Activated T-helper 1 cell treated with anti-CD3 and anti-CD28 coated beads, Interleukin-12 subunit alpha, Interleukin-12 subunit beta, Interleukin-2, Interleukin-4 antibody, amounts not matched to agents 30 ng/mL and 10 ng/mL and 1 ng/mL, durations not matched to agents 14 hours and 24 hours and 36 hours (primary cell): ENCODE measurements at regions not wholly inside any gene's neighbourhood (a gene's known extent, or its start where the extent isn't known, plus 50 kb on each side); places are given as distances from the start of the nearest gene placed in this dataset.
"Not testable (repeated sequence)": the region's sequence is repeated elsewhere in the genome, so short reads cannot be mapped to it uniquely, and the experiment has no call there.

Source experiments
- DNase-seq: peaks from one replicate; pipeline ENCODE4 v3.0.0; 2021; ENCODE audit warnings: low spot score
- H3K27ac Mint-ChIP-seq: one replicate; pipeline ENCODE4 v1.8.0; 2021; ENCODE audit warnings: mild to moderate bottlenecking, mixed read lengths
- H3K27me3 Mint-ChIP-seq: one replicate; pipeline ENCODE4 v1.8.0; 2022; ENCODE audit warnings: mild to moderate bottlenecking, moderate library complexity, mixed read lengths; ENCODE audit not compliant: insufficient read depth
- H3K36me3 Mint-ChIP-seq: one replicate; pipeline ENCODE4 v1.8.0; 2021; ENCODE audit warnings: low read depth, mixed read lengths
- H3K4me1 Mint-ChIP-seq: one replicate; pipeline ENCODE4 v1.8.0; 2021; ENCODE audit warnings: low read depth, mixed read lengths
- H3K4me3 Mint-ChIP-seq: one replicate; pipeline ENCODE4 v1.8.0; 2021; ENCODE audit warnings: mild to moderate bottlenecking, moderate library complexity, mixed read lengths
- H3K9me3 Mint-ChIP-seq: one replicate; pipeline ENCODE4 v1.8.0; 2021; ENCODE audit warnings: mixed read lengths
- intact Hi-C: fragments of 100-400 bp; cut with micrococcal nuclease; formaldehyde crosslinking; loops from one replicate; pipeline ENCODE4 v1.15.1; 2024

GRCh38 chr3:181618260-181618659 lies 93.5 kb upstream of the SOX2 start:
- no peak for DNase-seq
- intact Hi-C loops = no loop called here
- Mint-ChIP-seq H3K27me3 (peaks cover 2% of the 10 kb centered on the region), H3K27ac (no peak overlapping the region), H3K9me3 (no peaks in the 10 kb centered on the region), H3K4me3 (no peak overlapping the region), H3K36me3 (no peaks in the 10 kb centered on the region), H3K4me1 (no peaks in the 10 kb centered on the region)

GRCh38 chr3:181616088-181617070 lies 95.3 kb upstream of the SOX2 start:
- H3K4me1 Mint-ChIP-seq = no peaks in the 10 kb centered on the region
- H3K27ac Mint-ChIP-seq = no peak overlapping the region
- peaks cover 2% of the 10 kb centered on the region for H3K27me3 Mint-ChIP-seq
- no peaks in the 10 kb centered on the region for H3K36me3 Mint-ChIP-seq
- no peaks in the 10 kb centered on the region for H3K9me3 Mint-ChIP-seq
- no peak for DNase-seq
- H3K4me3 Mint-ChIP-seq = no peak overlapping the region
- intact Hi-C loops = no loop called here

GRCh38 chr3:181615666-181616065 lies 96.1 kb upstream of the SOX2 start:
- intact Hi-C loops = no loop called here
- peaks cover 2% of the 10 kb centered on the region for H3K27me3 Mint-ChIP-seq
- H3K36me3 Mint-ChIP-seq = no peaks in the 10 kb centered on the region
- no peak overlapping the region for H3K4me3 Mint-ChIP-seq
- H3K9me3 Mint-ChIP-seq = no peaks in the 10 kb centered on the region
- no peak for DNase-seq
- no peaks in the 10 kb centered on the region for H3K4me1 Mint-ChIP-seq
- H3K27ac Mint-ChIP-seq = no peak overlapping the region

- H3K4me3 Mint-ChIP-seq = no peak overlapping the region
- peaks cover 2% of the 10 kb centered on the region for H3K27me3 Mint-ChIP-seq
- H3K4me1 Mint-ChIP-seq = no peaks in the 10 kb centered on the region
- no peak for DNase-seq
- intact Hi-C loops = no loop called here
- H3K27ac Mint-ChIP-seq = no peak overlapping the region
- H3K9me3 Mint-ChIP-seq = no peaks in the 10 kb centered on the region
- H3K36me3 Mint-ChIP-seq = no peaks in the 10 kb centered on the region
Observed at GRCh38 chr3:181614878-181615277, 96.8 kb upstream of the SOX2 start.

GRCh38 chr3:181613813-181614212 lies 97.9 kb upstream of the SOX2 start:
- no peaks in the 10 kb centered on the region for H3K9me3 Mint-ChIP-seq
- intact Hi-C loops = no loop called here
- H3K36me3 Mint-ChIP-seq = no peaks in the 10 kb centered on the region
- H3K27me3 Mint-ChIP-seq = peaks cover 2% of the 10 kb centered on the region
- no peak overlapping the region for H3K27ac Mint-ChIP-seq
- H3K4me1 Mint-ChIP-seq = no peaks in the 10 kb centered on the region
- DNase-seq = no peak
- no peak overlapping the region for H3K4me3 Mint-ChIP-seq

GRCh38 chr3:181613191-181613590 lies 98.5 kb upstream of the SOX2 start:
- Mint-ChIP-seq H3K27me3 (peaks cover 2% of the 10 kb centered on the region), H3K4me3 (no peak overlapping the region), H3K9me3 (no peaks in the 10 kb centered on the region), H3K4me1 (no peaks in the 10 kb centered on the region), H3K36me3 (no peaks in the 10 kb centered on the region), H3K27ac (no peak overlapping the region)
- intact Hi-C loops = no loop called here
- no peak for DNase-seq

GRCh38 chr3:181610973-181611265 lies 100.8 kb upstream of the SOX2 start:
- no peaks in the 10 kb centered on the region for H3K36me3 Mint-ChIP-seq
- H3K4me1 Mint-ChIP-seq = no peaks in the 10 kb centered on the region
- H3K9me3 Mint-ChIP-seq = no peaks in the 10 kb centered on the region
- intact Hi-C loops = no loop called here
- H3K27me3 Mint-ChIP-seq = peaks cover under 1% of the 10 kb centered on the region
- DNase-seq = no peak
- no peak overlapping the region for H3K4me3 Mint-ChIP-seq
- H3K27ac Mint-ChIP-seq = no peak overlapping the region

GRCh38 chr3:181610083-181610972 lies 101.4 kb upstream of the SOX2 start:
- Mint-ChIP-seq H3K9me3 (no peaks in the 10 kb centered on the region), H3K4me3 (no peak overlapping the region), H3K4me1 (no peaks in the 10 kb centered on the region), H3K27me3 (no peaks in the 10 kb centered on the region), H3K36me3 (no peaks in the 10 kb centered on the region), H3K27ac (no peak overlapping the region)
- no peak for DNase-seq
- intact Hi-C loops = no loop called here

GRCh38 chr3:181609030-181609767 lies 102.5 kb upstream of the SOX2 start:
- DNase-seq = no peak
- Mint-ChIP-seq H3K27me3 (no peaks in the 10 kb centered on the region), H3K36me3 (no peaks in the 10 kb centered on the region), H3K9me3 (no peaks in the 10 kb centered on the region), H3K4me3 (no peak overlapping the region), H3K27ac (no peak overlapping the region), H3K4me1 (no peaks in the 10 kb centered on the region)
- intact Hi-C loops = no loop called here

- no peak overlapping the region for H3K27ac Mint-ChIP-seq
- no peaks in the 10 kb centered on the region for H3K4me1 Mint-ChIP-seq
- intact Hi-C loops = no loop called here
- DNase-seq = no peak
- no peaks in the 10 kb centered on the region for H3K36me3 Mint-ChIP-seq
- no peak overlapping the region for H3K4me3 Mint-ChIP-seq
- H3K9me3 Mint-ChIP-seq = no peaks in the 10 kb centered on the region
- H3K27me3 Mint-ChIP-seq = no peaks in the 10 kb centered on the region
Observed at GRCh38 chr3:181604267-181604666, 107.5 kb upstream of the SOX2 start.

- intact Hi-C loops = no loop called here
- Mint-ChIP-seq H3K9me3 (peaks cover 14% of the 10 kb centered on the region), H3K27me3 (no peaks in the 10 kb centered on the region), H3K36me3 (no peaks in the 10 kb centered on the region), H3K4me3 (no peak overlapping the region), H3K27ac (no peak overlapping the region), H3K4me1 (no peaks in the 10 kb centered on the region)
- DNase-seq = no peak
Observed at GRCh38 chr3:181596126-181596525, 115.6 kb upstream of the SOX2 start.

GRCh38 chr3:181590939-181591338 lies 120.8 kb upstream of the SOX2 start:
- H3K36me3 Mint-ChIP-seq, intact Hi-C loops, H3K4me1 Mint-ChIP-seq, H3K4me3 Mint-ChIP-seq, H3K27me3 Mint-ChIP-seq, H3K27ac Mint-ChIP-seq, DNase-seq: not testable (repeated sequence)
- H3K9me3 Mint-ChIP-seq = peaks cover 25% of the 10 kb centered on the region

GRCh38 chr3:181582619-181583018 lies 129.1 kb upstream of the SOX2 start:
- no peak overlapping the region for H3K4me3 Mint-ChIP-seq
- DNase-seq = no peak
- no peaks in the 10 kb centered on the region for H3K4me1 Mint-ChIP-seq
- intact Hi-C loops = no loop called here
- H3K9me3 Mint-ChIP-seq = no peaks in the 10 kb centered on the region
- no peaks in the 10 kb centered on the region for H3K36me3 Mint-ChIP-seq
- no peaks in the 10 kb centered on the region for H3K27me3 Mint-ChIP-seq
- no peak overlapping the region for H3K27ac Mint-ChIP-seq
